ENCODE measurements at regions not wholly inside any gene's neighbourhood (a gene's known extent, or its start where the extent isn't known, plus 50 kb on each side); places are given as distances from the start of the nearest gene placed in this dataset.

DNA sequence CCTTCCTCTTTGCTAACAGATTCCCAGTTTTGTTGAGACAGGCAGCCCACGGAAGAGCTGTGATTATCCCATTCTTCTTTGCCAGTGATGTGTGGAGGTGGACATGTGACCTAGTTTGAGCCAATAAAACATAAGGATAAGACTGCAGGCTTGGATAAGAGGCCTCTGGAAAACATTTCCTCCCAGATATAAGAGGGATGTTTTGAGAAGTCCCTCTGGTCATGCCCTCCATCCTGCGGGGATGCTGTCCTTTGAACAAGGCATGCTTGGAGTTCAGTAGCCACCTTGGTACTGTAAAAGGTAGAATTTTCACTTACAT, 155.7 kb downstream of the TM2D1 start:
- TF ChIP-seq, protein P1, sequence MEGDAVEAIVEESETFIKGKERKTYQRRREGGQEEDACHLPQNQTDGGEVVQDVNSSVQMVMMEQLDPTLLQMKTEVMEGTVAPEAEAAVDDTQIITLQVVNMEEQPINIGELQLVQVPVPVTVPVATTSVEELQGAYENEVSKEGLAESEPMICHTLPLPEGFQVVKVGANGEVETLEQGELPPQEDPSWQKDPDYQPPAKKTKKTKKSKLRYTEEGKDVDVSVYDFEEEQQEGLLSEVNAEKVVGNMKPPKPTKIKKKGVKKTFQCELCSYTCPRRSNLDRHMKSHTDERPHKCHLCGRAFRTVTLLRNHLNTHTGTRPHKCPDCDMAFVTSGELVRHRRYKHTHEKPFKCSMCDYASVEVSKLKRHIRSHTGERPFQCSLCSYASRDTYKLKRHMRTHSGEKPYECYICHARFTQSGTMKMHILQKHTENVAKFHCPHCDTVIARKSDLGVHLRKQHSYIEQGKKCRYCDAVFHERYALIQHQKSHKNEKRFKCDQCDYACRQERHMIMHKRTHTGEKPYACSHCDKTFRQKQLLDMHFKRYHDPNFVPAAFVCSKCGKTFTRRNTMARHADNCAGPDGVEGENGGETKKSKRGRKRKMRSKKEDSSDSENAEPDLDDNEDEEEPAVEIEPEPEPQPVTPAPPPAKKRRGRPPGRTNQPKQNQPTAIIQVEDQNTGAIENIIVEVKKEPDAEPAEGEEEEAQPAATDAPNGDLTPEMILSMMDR (conservative IDR thresholded peaks at IDR 0.05; ENCODE audit: low read depth, low read length) = no peak
- no peak for TF ChIP-seq EZH2 (IDR thresholded peaks at IDR 0.05; ENCODE audit: low read length, unreplicated experiment)
